Activated gamma-delta T cell treated with anti-CD3 and anti-CD28 coated beads, Interleukin-2, amount 50 U/mL, for 16 hours (primary cell): ENCODE measurements at regions not wholly inside any gene's neighbourhood (a gene's known extent, or its start where the extent isn't known, plus 50 kb on each side); places are given as distances from the start of the nearest gene placed in this dataset.
"Not testable (repeated sequence)": the region's sequence is repeated elsewhere in the genome, so short reads cannot be mapped to it uniquely, and the experiment has no call there.

ENCODE experiments used
- DNase-seq: peaks from one replicate; pipeline ENCODE4 v3.0.0-alpha.2; 2020; ENCODE audit warnings: low read depth

- DNase-seq = no peak
Observed at GRCh38 chr1:55823541-55824250, 608.5 kb upstream of the USP24 start.

- no peak for DNase-seq
Observed at GRCh38 chr1:55822891-55823290, 607.7 kb upstream of the USP24 start.

- DNase-seq = no peak
Observed at GRCh38 chr1:55821234-55821633, 606.1 kb upstream of the USP24 start.

DNA sequence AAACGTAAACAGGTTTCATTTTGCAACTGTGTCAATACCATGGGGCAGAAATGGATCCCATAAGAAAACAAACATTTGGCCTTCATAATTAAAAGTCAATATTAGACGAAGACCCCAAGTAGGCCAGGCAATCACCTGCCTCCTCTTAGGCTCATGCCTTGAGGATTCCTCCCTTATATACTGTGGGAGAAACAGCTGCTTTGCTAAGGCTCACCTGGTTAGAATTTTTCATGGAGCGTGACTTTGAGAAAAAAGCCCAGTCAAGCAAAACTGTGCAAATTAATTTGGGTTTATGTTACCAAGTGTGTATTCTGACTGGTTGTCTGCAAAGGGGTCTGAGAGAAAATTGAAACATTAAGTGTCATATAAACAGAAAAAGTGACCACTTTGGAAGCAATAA is 605.3 kb upstream of the USP24 start:
- no peak for DNase-seq

DNA sequence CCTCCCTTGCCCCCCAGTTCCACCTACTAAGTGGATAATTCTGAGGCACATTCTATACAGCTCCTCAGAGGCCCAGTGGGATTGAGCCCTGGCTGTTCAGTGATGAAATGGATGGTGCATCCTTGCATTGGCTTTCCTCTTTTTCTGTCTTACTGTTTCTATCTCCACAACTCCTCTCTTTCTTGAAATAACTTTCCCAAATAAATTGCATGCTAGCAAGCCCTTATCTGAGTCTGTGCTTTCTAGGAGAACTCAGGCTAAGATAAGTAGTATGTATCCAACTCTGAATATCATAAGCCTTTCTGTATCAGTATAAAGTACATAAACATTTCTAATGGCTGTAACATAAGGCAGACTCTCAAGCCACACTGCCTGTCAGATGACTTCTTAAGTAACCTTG is 603.8 kb upstream of the USP24 start:
- no peak for DNase-seq

DNA sequence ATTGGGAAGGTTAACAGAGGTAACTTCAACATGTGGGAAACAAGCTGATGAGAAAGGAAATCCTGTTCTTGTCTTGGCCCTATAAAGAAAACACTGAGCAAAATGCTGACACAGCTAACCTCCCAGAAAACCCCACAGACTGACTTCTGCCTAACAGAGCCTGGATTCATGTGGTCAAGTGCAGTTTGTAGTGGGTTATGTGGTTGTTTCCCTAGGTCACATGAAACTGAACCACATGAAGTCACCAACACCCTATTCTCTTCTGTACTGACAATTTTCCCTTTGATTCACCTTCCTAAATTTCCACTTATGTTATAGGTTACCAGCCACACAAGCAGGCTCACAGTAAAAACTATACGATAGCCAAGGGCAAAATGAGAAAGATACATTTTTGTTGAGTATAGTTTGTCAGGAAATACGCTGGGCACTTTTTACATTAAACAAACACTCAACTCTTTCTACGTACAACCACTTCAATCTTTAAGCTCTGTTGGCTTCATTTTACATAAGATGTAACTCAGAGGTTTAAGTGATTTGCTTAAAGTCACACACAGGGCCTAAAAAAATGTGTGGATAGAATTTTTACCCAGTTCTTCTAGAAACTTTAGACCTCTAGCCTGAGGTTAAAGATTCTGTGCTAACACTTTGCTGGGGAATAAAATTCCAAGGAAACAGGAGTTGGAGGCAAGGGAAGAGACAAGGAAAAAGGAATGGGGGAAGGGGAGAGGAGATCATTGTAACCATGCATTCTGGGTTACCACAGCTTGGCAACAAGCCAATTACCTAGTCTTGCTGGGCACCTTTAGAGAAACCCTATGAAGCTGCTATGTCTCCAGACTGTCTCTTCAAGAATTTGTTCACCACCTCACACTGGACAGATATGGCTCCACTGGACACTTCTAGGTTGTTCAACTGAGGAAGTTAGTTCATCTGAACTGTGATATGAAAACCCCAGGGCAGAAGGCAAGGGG is 601.6 kb upstream of the USP24 start:
- DNase-seq = no peak

- DNase-seq = no peak
Observed at GRCh38 chr1:55815745-55816455, 600.7 kb upstream of the USP24 start.

DNA sequence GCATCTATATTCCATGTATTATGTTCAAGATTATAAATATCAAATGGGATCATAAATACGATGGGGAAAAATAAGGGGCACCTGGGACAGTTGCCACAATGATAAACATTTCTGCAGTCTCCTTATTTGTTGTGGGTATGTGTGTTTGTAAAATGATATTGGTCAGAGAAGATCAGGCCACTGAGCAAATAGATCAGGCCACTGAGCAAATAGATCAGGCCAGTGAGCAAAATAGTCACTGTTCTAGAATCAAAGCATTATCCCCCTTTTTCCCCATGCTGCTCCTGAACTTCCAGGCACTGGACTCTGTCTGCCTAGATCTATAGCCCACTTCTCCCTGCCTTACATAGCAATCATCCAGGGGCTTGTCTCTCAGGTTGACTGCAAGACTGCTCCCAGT is 599.8 kb upstream of the USP24 start:
- no peak for DNase-seq

DNA sequence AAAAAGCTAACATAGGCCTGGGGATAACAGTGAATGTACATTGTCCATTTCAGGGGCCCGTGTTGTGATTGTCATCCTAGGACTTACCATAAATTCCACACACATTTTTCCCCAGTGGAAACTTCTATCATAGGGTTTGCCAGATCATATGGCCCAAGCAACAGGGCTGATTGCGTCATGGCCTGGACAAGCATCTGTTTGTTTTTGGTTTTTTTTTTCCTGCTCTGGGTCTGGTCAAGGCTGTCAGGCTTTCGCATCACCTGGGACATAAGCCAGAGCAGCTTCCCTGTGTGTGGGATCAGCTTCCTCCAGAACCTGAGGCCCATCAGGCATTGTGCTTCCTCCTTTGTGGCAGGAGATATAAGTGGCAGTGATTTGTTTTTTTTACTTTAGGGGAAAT is 598.5 kb upstream of the USP24 start:
- DNase-seq = no peak

DNA sequence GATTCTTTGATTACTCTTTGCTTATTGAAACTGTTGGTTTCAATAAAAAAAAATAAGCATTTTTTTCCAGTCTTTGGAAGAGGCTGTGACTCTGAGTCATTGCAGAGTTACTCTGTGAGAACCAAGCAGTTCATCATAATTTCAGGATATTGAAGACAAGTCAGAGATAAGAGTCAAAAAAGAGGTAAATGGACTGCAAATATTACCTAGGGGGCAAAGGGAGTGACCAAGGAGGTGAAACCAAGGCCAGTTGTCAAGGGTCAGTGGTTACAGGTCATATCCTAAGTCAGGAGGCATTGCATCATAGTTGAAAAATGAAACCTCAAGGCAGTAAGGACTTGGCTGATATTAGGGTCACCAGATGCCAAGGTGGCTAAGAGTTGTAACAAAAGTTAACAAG is 597.1 kb upstream of the USP24 start:
- no peak for DNase-seq

GRCh38 chr1:55808263-55808662 is 593.1 kb upstream of the USP24 start:
- no peak for DNase-seq

DNA sequence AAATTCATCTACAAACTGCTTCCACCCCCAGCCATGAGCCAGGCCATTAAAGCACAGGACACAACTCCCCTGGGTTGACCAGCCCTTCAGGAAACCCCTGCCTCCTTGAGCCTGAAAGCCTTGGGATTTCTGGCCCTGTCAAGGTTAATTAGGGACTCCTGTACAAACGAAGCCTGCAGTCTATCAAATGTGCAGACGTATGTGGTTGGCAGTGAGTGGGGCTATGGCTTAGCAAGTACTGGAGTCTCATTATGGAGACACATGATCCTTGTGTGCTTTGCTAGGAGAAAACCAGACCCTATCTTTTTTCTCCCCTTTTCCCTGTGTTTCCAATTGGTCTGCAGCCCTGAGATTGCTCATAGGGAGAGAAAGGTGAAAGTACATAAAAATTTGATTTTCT is 588.3 kb upstream of the USP24 start:
- no peak for DNase-seq

- DNase-seq = no peak
Observed at GRCh38 chr1:55801481-55801880, 586.3 kb upstream of the USP24 start.

DNA sequence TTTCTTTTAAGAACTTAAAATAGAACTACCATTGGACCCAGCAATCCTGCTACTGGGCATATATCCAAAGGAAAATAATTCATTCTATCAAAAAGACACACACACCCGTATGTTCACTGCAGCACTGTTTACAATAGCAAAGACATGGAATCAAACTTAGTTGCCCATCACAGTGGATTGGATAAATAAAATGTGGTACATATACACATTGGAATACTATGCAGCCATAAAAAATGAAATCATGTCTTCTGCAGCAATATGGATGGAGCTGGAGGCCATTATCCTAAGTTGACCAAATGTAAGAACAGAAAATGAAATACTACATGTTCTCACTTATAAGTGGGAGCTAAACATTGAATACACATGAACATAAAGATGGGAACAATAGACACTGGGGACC is 585.3 kb upstream of the USP24 start:
- DNase-seq = no peak

- no peak for DNase-seq
Observed at GRCh38 chr1:55793856-55794255, 578.7 kb upstream of the USP24 start.

DNA sequence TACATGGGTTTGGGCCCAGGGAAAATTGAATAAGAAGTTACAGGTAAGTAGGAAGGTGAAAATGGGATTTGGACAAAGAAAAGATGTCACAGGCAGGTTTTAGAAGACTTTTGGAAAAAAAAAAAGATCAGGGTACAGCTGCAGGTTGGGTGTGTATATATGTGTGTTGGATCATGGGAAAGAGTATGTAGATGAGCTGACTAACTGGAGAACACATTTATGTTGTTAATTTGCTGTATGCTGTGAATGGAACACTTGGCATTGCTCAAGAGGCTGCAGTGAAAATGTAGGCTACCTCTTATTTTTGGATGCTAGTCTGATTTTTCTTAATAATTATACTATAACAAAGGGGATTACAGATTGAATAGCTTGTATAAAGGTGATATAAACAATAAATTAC is 577.7 kb upstream of the USP24 start:
- DNase-seq = no peak

GRCh38 chr1:55789466-55789865 is 574.3 kb upstream of the USP24 start:
- DNase-seq = no peak

DNA sequence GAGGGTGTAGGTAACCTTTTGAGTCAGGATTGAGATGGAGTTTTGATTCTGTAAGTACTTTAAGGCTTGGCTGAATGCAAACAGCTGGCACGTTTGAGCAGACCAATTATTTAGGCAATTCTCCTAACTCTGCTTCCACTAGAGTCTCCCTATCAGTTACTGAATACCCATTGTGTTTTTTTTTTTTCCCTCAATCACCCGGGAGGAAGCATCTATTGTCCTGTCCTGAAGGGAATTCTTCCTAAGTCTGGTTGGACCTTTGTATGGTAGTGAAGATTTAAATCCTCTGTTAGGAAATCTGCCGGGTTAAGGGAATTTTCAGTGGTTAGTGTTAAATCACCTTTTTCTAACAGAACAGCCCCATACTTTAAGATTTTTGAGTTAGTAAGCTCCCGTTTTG is 571.2 kb upstream of the USP24 start:
- no peak for DNase-seq

GRCh38 chr1:55784941-55785450 is 569.8 kb upstream of the USP24 start:
- not testable (repeated sequence) for DNase-seq

- DNase-seq = no peak
Observed at GRCh38 chr1:55781944-55782482, 566.8 kb upstream of the USP24 start.

- no peak for DNase-seq
Observed at GRCh38 chr1:55781003-55781402, 565.8 kb upstream of the USP24 start.

- no peak for DNase-seq
Observed at GRCh38 chr1:55777545-55777944, 562.4 kb upstream of the USP24 start.
